Duodenal mucosa (tissue), 2 donors: ENCODE measurements at regions not wholly inside any gene's neighbourhood (a gene's known extent, or its start where the extent isn't known, plus 50 kb on each side); places are given as distances from the start of the nearest gene placed in this dataset.
A peak's percentile ranks its signal among the peaks of the same experiment; 100 is the strongest.
"Not testable (repeated sequence)": the region's sequence is repeated elsewhere in the genome, so short reads cannot be mapped to it uniquely, and the experiment has no call there.

Source experiments
- H3K27ac ChIP-seq: one replicate; pipeline ENCODE4 v1.7.0; 2013; ENCODE audit warnings: low read depth, low read length
- H3K27me3 ChIP-seq, 2 donors: one replicate each; pipeline ENCODE4 v1.7.0; 2013; ENCODE audit warnings: low read length in 2 of 2, control low read depth in 1 of 2; ENCODE audit not compliant: insufficient read depth in 2 of 2, control insufficient read depth in 1 of 2
- H3K36me3 ChIP-seq, 2 donors: one replicate each; pipeline ENCODE4 v1.7.0; 2013; ENCODE audit warnings: low read length in 2 of 2, control low read depth in 1 of 2; ENCODE audit not compliant: insufficient read depth in 2 of 2, control insufficient read depth in 1 of 2
- H3K4me1 ChIP-seq, 2 donors: one replicate each; pipeline ENCODE4 v1.7.0; 2013; ENCODE audit warnings: low read length in 2 of 2, control low read depth in 1 of 2; ENCODE audit not compliant: insufficient read depth in 2 of 2, control insufficient read depth in 1 of 2
- H3K4me3 ChIP-seq, 2 donors: one replicate each; pipeline ENCODE4 v1.7.0; 2013; ENCODE audit warnings: low read length in 2 of 2, low read depth in 1 of 2
- H3K9ac ChIP-seq, 2 donors: one replicate each; pipeline ENCODE4 v1.7.0; 2013; ENCODE audit warnings: low read length in 2 of 2, low read depth in 1 of 2
- H3K9me3 ChIP-seq, 2 donors: one replicate each; pipeline ENCODE4 v1.7.0; 2013; ENCODE audit warnings: low read length in 2 of 2, control low read depth in 1 of 2; ENCODE audit not compliant: control insufficient read depth in 1 of 2

GRCh38 chr9:18061332-18061731 is 412.6 kb upstream of the ADAMTSL1 start:
- H3K27me3 ChIP-seq, result peaks cover 3% of the 10 kb centered on the region in 2 donors
- no peak overlapping the region for H3K4me3 ChIP-seq
- H3K9me3 ChIP-seq, result no peaks in the 10 kb centered on the region
- no peak overlapping the region for H3K27ac ChIP-seq
- peaks cover 0 to 30% of the 10 kb centered on the region in 2 donors for H3K4me1 ChIP-seq
- no peaks in the 10 kb centered on the region for H3K36me3 ChIP-seq
- no peak overlapping the region for H3K9ac ChIP-seq

GRCh38 chr9:18061856-18062255 is 412.1 kb upstream of the ADAMTSL1 start:
- Histone ChIP-seq H3K9me3 (no peaks in the 10 kb centered on the region), H3K36me3 (no peaks in the 10 kb centered on the region), H3K4me1 (peaks cover 0 to 30% of the 10 kb centered on the region in 2 donors), H3K4me3 (no peak overlapping the region), H3K9ac (no peak overlapping the region), H3K27me3 (peaks cover 3% of the 10 kb centered on the region in 2 donors), H3K27ac (no peak overlapping the region)

- H3K4me1 ChIP-seq, result peaks cover 0 to 26% of the 10 kb centered on the region in 2 donors
- no peaks in the 10 kb centered on the region for H3K36me3 ChIP-seq
- H3K27ac ChIP-seq, result no peak overlapping the region
- no peak overlapping the region for H3K9ac ChIP-seq
- H3K9me3 ChIP-seq, result no peaks in the 10 kb centered on the region
- no peak overlapping the region for H3K4me3 ChIP-seq
- H3K27me3 ChIP-seq, result peaks cover 0 to 2% of the 10 kb centered on the region in 2 donors
These were observed 410.0 kb upstream of the ADAMTSL1 start for GRCh38 chr9:18063856-18064390.

DNA sequence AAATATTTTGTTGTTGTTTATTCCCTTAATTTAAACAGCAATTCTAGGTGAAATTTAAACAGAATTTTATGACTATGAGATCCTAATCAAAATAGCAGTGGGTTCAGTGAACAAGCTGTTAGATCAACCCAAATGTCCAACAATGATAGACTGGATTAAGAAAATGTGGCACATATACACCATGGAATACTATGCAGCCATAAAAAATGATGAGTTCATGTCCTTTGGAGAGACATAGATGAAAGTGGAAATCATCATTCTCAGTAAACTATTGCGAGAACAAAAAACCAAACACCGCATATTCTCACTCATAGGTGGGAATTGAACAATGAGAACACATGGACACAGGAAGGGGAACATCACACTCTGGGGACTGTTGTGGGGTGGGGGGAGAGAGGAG is 407.3 kb upstream of the ADAMTSL1 start:
- H3K27ac ChIP-seq, H3K27me3 ChIP-seq, H3K9ac ChIP-seq, H3K4me3 ChIP-seq, H3K36me3 ChIP-seq, H3K9me3 ChIP-seq, H3K4me1 ChIP-seq: not testable (repeated sequence)

DNA sequence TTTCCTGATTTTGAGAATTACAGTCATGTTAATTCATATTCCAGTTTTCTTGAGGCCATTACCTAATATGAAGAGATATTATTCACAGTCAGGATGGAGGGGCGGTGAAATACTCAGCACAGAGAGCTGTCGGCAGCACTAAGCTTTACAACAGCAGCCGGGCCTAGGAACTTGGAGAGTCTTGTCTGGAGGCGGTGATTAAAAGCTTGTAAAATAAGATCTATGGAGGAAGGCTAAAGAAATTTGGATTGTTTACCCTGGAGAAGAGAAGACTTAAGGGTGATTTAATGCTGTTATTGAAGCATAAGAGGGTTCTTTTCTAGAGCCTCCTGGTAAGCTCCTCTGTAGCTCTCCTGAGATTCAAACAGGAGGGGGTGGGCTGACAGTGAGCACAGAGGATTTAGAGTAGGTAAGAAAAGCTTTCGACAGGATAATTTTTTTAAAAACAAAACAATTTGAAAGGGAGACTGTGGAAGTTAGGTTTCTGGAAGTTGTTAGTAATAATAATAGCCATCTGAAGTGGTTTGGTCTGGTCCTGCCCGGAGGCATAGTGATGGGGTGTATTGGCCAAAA is 406.3 kb upstream of the ADAMTSL1 start:
- Histone ChIP-seq H3K27me3 (no peaks in the 10 kb centered on the region), H3K4me1 (peaks cover 0 to 5% of the 10 kb centered on the region in 2 donors), H3K9me3 (no peaks in the 10 kb centered on the region), H3K9ac (no peak overlapping the region), H3K36me3 (no peaks in the 10 kb centered on the region), H3K27ac (no peak overlapping the region), H3K4me3 (no peak overlapping the region)

DNA sequence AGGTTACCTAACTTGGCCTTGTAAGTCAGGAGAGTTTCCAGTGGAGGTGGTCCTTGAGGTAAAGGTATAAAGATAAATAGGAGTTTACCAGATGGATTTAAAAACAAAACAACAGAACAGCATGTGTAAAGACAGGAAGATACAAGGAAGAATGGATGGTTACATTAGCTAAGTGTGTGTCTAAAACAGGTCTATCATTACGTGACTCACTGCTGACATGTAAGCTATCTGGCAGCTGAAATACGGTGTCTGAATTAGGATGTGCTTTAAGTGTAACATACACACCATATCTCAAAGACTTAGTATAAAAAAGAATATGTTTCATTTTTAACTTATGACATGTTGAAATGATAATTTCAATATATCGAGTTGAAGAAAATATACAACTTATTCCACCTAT is 405.1 kb upstream of the ADAMTSL1 start:
- Histone ChIP-seq H3K4me3 (no peak overlapping the region), H3K4me1 (peaks cover under 1 to 9% of the 10 kb centered on the region in 2 donors), H3K36me3 (no peaks in the 10 kb centered on the region)

DNA sequence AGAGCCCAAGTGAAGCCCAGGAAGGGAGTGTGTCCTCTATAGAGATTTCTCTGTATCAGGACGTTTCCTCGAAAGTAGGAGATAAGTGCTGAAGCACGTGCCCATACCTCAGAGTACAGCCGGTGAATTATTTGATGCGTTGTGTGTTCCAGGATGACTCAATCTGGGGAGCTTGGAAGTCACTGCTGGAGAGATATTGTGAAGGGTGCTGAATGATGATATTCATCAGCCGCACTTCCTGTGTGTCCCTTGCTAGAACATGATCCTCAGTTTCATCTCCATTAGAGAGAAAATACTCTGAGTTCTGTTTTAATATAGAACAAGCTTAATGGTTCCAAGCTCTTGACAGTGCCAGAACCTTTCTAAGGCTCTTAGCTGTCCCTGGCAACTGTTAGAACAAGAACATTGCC is 402.3 kb upstream of the ADAMTSL1 start:
- H3K27ac ChIP-seq, result no peak overlapping the region
- H3K4me3 ChIP-seq, result no peak overlapping the region

More for the DNA sequence above, 405.1 kb upstream of the ADAMTSL1 start:
- Histone ChIP-seq H3K9ac (no peak overlapping the region), H3K9me3 (no peaks in the 10 kb centered on the region), H3K27me3 (no peaks in the 10 kb centered on the region), H3K27ac (no peak overlapping the region)

GRCh38 chr9:18073002-18073401 is 401.0 kb upstream of the ADAMTSL1 start:
- no peak overlapping the region for H3K4me3 ChIP-seq
- H3K9me3 ChIP-seq, result no peaks in the 10 kb centered on the region
- no peaks in the 10 kb centered on the region for H3K36me3 ChIP-seq
- no peak overlapping the region for H3K9ac ChIP-seq
- H3K4me1 ChIP-seq, result peaks cover 7 to 28% of the 10 kb centered on the region in 2 donors
- H3K27ac ChIP-seq, result no peak overlapping the region
- H3K27me3 ChIP-seq, result no peaks in the 10 kb centered on the region

More for the DNA sequence above, 402.3 kb upstream of the ADAMTSL1 start:
- H3K4me1 ChIP-seq, result peaks cover 7 to 20% of the 10 kb centered on the region in 2 donors
- no peaks in the 10 kb centered on the region for H3K9me3 ChIP-seq
- no peaks in the 10 kb centered on the region for H3K27me3 ChIP-seq
- H3K9ac ChIP-seq, result no peak overlapping the region
- no peaks in the 10 kb centered on the region for H3K36me3 ChIP-seq

DNA sequence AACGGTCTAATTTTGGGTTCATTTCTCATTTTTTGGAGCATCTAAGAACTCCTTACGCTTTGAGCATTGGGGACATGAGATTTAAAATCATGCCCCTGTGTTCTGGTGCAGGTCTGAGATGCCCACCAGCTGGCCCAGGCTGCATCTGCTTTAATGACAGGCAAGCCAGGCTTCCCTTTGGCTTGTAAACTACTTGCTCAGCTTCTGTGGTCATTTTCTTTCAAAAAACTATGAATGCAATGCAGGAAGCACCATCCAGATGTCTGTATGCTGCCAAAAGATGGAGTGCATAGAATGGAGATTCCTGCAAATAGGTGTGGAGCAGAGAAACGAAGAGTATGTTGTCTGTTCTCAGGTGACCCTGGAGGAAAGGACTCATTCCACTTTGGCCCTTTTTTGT is 399.9 kb upstream of the ADAMTSL1 start:
- Histone ChIP-seq H3K9me3 (no peaks in the 10 kb centered on the region), H3K27me3 (no peaks in the 10 kb centered on the region), H3K4me1 (peaks cover 7 to 28% of the 10 kb centered on the region in 2 donors), H3K36me3 (no peaks in the 10 kb centered on the region), H3K27ac (no peak overlapping the region), H3K9ac (no peak overlapping the region), H3K4me3 (no peak overlapping the region)

DNA sequence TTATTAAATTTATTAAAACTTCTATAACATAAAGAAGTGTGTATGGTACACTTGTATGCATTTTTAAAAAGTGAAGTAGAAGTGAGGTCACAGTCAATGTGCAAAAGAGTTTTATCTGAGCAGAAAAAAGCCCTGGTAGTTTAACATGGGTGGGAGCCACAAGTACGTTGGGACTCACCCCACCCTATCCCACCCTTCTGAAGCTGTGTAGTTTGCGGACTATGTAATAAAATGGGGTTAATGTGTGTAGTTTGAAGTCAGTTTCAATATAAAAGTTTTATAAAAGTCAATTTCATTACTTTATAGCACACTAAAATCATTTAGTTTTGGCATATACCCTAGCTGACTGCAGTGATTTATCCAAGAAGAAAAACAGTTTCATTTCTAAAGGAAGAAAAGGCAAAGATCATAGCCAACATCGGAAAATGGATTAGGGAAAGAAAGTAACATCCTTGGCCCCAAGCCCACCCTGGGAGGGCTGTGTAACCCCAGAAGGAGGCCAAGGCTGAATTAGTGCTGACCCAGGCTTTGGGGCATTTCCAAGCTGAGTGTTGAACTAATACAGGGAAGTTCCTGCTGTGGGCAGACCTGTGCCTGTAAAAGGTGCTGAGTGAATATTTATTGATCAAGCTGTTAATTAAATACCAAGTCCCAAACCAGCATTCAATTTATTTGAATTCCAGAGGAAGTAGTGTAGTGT is 398.6 kb upstream of the ADAMTSL1 start:
- no peak overlapping the region for H3K27ac ChIP-seq

More for the DNA sequence above, 398.6 kb upstream of the ADAMTSL1 start:
- peak overlapping the region in 1 of 2 donors; percentile 44 for H3K4me3 ChIP-seq
- H3K36me3 ChIP-seq, result no peaks in the 10 kb centered on the region
- H3K9me3 ChIP-seq, result no peaks in the 10 kb centered on the region
- H3K27me3 ChIP-seq, result no peaks in the 10 kb centered on the region
- no peak overlapping the region for H3K9ac ChIP-seq
- H3K4me1 ChIP-seq, result peaks cover 7 to 28% of the 10 kb centered on the region in 2 donors
